Gastrocnemius medialis (tissue), 4 donors: ENCODE measurements at regions not wholly inside any gene's neighbourhood (a gene's known extent, or its start where the extent isn't known, plus 50 kb on each side); places are given as distances from the start of the nearest gene placed in this dataset.

Source experiments
- CTCF ChIP-seq, 5 experiments: fragments of 450-650 bp in 3 of 5; fragments of 200-600 bp in 2 of 5; sonication (generic) in 2 of 5; IDR thresholded peaks in 4 of 5; conservative IDR thresholded peaks in 1 of 5; 1 replicate in 4 of 5; 2 replicates in 1 of 5; pipeline ENCODE4 v1.5.1; 2016 to 2019; ENCODE audit warnings: antibody characterized with exemption in 5 of 5, mild to moderate bottlenecking in 3 of 5, moderate library complexity in 3 of 5
- POLR2A ChIP-seq, 2 donors: fragments of 450-650 bp; IDR thresholded peaks; one replicate each; pipeline ENCODE4 v1.6.1; 2017; ENCODE audit warnings: antibody characterized with exemption in 2 of 2, mild to moderate bottlenecking in 2 of 2, moderate library complexity in 2 of 2

- no peak for TF ChIP-seq CTCF (IDR thresholded peaks at IDR 0.05 in 4 of 5, conservative IDR thresholded peaks at IDR 0.05 in 1 of 5)
- no peak for TF ChIP-seq POLR2A (IDR thresholded peaks at IDR 0.05)
Observed at GRCh38 chr3:194005930-194006501, 129.9 kb upstream of the HES1 start.
